GM18907 (cell line): ENCODE measurements at regions not wholly inside any gene's neighbourhood (a gene's known extent, or its start where the extent isn't known, plus 50 kb on each side); places are given as distances from the start of the nearest gene placed in this dataset.

Experiments used
- ATAC-seq: cut with Tn5 transposase; IDR thresholded peaks from one replicate; pipeline ENCODE4 v1.9.1; 2021; ENCODE audit warnings: mild to moderate bottlenecking, moderate library complexity; ENCODE audit not compliant: unreplicated experiment

DNA sequence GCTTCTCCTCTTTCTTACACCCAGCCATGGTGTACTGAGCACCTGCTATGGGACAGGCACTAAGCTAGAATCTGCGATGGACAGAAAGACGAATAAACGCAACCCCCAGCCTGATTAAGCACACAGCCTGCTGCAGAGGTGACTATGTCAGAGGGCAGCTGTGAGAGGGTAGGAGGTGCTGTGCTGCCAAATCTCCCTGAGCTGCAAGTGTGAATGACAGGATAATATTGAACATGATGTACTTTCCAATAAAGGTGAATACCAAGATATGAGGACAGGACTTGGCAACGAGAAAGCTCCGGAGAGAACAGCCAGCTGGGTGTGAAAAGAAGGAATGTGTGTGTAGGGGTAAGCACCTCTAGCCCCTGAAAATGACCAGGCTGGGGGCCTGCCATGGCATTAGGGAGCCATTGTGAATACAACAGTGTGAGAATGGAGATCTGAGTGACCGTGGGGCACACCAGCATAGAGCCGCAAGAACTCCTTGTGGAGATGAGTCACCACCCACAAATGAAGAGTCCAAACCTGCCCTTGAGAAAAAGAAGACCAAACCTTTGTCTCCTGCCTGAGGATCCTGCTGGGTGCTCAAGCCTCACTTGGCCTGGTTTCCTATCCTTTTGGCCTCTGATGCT lies 83.0 kb upstream of the ATF3 start:
- no peak for ATAC-seq

GRCh38 chr1:212526111-212526491 lies 82.5 kb upstream of the ATF3 start:
- ATAC-seq, result no peak

- ATAC-seq, result no peak
Observed at GRCh38 chr1:212528501-212528900, 80.1 kb upstream of the ATF3 start.

DNA sequence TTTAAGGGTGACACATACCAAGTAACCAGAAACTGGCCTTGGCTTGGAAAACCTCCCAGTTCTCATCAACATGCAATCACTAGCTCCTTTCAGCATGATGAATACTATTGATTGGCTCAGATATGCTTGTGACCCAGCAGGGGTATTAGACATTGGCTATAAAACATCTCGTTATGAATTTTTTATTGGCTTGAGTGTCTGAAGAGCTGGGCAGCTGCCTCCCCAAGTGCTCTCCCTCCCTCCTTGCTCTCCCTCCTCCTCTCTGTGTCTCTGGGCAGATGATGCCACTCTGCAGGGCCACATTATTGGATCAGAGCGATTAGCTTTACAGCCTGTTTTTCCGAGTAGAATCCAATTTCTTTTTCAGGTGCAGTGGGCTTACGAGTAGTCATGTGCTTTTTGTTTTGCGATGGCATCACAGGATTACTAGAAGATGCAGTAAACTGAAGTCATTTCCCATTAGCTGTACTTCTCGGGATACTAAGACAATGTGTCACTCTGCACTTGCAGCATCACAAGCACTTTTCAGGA lies 79.3 kb upstream of the ATF3 start:
- ATAC-seq, result no peak

- ATAC-seq, result no peak
Observed at GRCh38 chr1:212531267-212531666, 77.3 kb upstream of the ATF3 start.

DNA sequence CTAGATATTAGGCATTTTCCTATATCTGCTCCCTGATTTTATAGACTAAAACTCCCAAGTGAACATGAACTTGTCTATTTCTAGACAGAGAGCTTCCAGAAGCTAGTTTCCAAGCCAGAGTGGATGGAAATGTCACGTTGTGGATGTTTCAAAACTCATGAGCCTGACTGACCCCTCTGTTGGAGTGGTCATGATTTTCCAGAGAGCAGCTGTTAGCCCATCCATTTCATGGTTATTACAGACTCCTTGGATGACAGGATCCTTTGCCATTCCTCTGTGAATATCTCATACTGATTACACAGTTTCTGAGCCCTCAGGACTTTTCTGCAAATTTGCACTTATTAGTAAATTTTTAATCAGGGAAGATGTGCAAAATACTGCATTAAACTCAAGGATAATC lies 76.8 kb upstream of the ATF3 start:
- ATAC-seq, result no peak

GRCh38 chr1:212532469-212533147 lies 76.0 kb upstream of the ATF3 start:
- ATAC-seq, result no peak

GRCh38 chr1:212533148-212533517 lies 75.4 kb upstream of the ATF3 start:
- ATAC-seq, result no peak

- no peak for ATAC-seq
Observed at GRCh38 chr1:212536586-212536985, 72.0 kb upstream of the ATF3 start.

GRCh38 chr1:212537610-212538009 lies 71.0 kb upstream of the ATF3 start:
- ATAC-seq, result no peak

DNA sequence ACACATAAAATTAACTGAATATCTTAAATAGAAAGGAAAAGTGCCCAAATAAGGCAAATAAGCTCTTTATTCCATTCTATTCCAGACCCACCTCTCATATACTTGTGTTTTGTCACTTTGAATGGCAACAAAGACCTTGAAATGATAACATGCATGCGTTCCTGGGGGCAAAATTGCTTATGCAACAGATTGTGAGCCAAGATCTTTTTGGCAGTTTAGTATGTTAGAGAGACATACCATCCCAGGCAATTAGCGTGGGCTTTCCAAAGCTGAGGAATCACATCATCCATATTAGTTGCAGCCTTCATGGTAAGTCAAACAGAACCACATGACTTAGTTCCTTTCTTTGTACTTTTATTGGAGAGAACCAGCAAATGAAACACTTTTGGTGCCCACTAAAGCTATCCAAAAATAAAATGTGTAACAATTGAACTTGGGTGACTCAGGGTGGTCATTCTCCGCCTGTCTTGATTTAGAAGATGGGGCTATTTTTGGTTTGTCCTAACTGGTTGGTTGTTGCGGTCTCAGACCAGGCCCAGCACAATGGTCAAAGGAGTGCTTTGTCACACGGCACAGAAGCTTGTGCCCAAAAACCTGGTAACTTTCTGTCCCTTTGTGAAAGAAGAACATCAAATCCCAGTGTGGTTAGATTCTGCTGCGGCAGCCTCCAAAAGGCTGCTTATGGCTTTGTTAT lies 68.7 kb upstream of the ATF3 start:
- ATAC-seq, result no peak

DNA sequence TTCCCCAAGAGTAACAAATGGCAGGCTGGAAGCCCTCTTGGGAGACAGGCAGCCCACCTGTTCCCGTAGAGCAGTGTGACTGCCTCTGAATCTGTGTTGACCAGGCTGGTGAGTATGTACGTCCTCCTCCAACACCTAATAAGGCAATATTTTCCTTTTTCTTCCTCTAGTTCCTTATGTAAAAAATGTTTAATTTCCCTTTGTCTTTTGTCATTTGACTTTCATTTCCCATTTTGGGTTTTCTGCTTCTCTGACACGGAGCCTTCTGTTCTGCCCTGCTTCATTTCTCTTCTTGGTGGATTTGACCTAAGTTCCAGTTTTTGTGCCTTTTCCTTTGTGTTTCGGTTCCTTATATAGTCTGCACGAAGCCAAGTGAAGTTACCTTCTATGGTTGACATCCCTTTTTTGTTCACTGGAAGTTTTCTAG lies 65.8 kb upstream of the ATF3 start:
- no peak for ATAC-seq

- no peak for ATAC-seq
Observed at GRCh38 chr1:212544110-212544509, 64.5 kb upstream of the ATF3 start.

DNA sequence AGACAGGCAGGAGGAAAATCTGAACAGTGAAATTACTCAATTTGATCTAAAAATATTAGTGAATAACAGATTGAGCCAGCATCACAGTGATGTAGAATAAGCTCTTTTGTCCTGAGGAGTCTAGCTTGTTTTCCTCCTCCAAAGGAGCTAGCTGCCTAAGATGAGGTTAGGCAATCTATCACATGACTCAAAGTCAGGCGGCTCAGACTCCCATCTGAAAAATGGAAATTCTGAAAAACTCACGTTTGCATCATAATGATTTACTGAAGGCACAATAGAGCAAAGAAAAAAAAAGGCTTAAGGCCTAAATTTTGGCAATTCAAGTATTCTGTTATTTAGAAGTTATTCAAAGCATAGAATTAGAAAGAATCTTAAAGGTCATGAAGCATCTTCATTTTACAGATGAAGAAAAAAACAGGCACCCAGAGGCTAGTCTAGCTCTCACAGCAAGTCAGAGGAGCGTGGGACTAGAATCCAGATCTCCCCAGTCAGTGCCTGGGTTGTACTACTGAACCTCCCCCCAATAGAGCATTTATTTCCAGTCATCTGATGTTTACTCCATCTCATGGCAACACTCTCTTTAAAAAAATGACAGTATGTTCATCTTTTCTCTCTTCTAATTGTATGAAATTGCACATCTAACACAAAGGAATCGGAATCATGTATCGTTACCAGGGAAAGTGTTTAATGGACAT lies 62.5 kb upstream of the ATF3 start:
- ATAC-seq, result no peak

DNA sequence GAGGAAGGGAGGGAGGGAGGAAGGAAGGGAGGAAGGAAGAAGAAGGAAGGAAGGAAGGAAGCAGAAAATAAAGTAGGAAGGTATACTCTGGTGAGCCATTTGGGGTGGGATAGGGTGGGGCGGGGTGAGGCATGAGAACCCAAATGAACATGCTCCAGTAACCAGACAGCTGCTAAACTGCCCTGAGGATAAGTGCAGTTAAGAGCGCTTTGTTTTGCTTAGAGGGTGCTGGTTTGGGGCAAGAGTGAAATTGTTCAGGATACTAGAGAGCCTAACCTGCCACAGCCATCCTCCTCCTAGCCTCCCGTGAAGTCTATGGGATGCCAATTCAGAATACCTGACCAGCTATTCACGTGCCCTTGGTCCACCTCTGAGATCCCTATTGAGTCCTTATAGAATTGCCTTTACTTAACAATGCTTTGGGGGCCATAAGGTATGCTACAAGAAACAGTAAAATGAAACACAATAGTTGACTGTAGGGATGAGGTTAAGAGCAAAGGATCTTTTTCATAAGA lies 59.0 kb upstream of the ATF3 start:
- no peak for ATAC-seq

DNA sequence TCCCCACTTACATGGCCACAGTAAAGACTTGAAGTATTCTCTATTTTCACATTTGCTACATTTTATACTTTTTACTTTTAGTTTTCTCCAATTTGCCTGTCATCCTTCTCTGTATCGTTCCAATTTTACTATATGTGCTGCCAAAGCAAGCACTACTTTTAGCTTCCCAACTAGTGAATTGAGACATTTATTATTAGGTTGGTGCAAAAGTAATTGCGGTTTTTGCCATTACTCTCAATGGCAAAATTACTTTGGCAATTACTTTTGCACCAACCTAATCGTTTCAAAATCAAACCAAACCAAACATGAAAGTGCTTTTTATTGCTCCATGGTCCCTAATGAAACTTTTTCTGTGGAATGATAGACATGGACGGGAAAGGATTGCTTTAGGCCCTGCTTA lies 56.6 kb upstream of the ATF3 start:
- ATAC-seq, result no peak

DNA sequence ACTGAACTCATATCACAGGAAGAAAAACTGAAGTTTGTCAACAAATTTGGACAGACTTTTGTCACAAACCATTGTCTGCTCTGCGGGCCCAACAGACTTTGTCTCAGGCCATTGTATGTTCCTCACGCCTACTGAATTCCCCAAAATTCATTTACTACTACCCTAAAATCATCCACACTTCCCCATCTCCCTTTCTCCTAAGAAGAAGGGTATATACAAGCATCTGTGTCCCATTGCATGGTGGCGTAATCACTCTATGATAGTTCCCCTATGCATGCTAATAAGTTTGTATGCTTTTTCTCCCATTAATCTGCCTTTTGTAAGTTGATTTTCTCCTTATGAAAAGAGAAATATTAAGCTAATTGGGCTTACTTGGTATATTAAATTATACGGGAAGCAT lies 54.9 kb upstream of the ATF3 start:
- no peak for ATAC-seq

- ATAC-seq, result no peak
Observed at GRCh38 chr1:212554401-212554800, 54.2 kb upstream of the ATF3 start.

GRCh38 chr1:212555426-212555825 lies 53.1 kb upstream of the ATF3 start:
- no peak for ATAC-seq

- ATAC-seq, result no peak
Observed at GRCh38 chr1:212556822-212557549, 51.6 kb upstream of the ATF3 start.
